ENCODE measurements at regions not wholly inside any gene's neighbourhood (a gene's known extent, or its start where the extent isn't known, plus 50 kb on each side); places are given as distances from the start of the nearest gene placed in this dataset.
A peak's percentile ranks its signal among the peaks of the same experiment; 100 is the strongest.

DNA sequence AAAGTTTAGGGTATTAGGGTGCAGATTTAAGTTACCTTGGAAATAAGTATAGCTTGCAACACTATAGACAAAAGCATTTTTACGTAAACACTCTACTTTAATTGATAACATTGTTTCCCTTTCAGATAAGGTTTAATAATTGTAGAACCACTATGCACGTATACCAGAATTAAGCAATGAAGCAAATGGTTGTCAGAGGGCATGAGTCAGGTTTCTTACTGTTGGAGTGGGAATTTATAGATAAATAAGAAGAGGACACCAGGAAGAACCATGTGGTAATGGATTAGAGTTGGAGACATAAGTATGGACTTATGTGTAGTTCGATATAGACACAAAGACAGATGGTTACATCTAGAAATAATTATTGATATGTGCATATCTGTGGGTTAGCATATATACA is 355.6 kb downstream of the ETV1 start:
- TF ChIP-seq FOXP2 (optimal IDR thresholded peaks at IDR 0.05; ENCODE audit: borderline replicate concordance, extremely low read depth, extremely low read length, insufficient read depth): no peak
- no peak for TF ChIP-seq SIN3A (IDR thresholded peaks at IDR 0.05; ENCODE audit: borderline replicate concordance, insufficient read depth, low read length)
- TF ChIP-seq TAF1 (IDR thresholded peaks at IDR 0.05; ENCODE audit: borderline replicate concordance, insufficient read depth, low read length): no peak
- no peak for TF ChIP-seq POLR2AphosphoS5 (IDR thresholded peaks at IDR 0.05; ENCODE audit: low read depth, low read length)

DNA sequence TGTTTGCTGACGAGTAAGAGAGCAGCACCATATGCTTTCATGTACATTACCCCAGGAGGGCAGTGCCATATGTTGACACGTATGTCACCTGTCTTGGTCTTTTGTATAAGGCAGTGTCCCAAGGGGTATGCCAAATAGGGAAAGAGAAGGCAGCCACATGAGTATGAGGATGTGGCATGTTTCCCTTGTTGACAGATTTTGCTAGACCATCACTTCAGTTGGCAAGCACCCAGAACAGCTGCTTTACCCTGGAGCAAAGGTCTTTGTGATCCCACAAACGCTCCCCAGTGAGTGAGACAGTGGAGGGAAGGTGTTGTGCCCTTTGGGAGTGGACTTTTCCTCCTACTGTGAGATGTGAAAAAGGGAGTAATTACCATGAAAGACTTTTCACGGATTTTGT is 350.1 kb downstream of the ETV1 start:
- TF ChIP-seq, protein P1, sequence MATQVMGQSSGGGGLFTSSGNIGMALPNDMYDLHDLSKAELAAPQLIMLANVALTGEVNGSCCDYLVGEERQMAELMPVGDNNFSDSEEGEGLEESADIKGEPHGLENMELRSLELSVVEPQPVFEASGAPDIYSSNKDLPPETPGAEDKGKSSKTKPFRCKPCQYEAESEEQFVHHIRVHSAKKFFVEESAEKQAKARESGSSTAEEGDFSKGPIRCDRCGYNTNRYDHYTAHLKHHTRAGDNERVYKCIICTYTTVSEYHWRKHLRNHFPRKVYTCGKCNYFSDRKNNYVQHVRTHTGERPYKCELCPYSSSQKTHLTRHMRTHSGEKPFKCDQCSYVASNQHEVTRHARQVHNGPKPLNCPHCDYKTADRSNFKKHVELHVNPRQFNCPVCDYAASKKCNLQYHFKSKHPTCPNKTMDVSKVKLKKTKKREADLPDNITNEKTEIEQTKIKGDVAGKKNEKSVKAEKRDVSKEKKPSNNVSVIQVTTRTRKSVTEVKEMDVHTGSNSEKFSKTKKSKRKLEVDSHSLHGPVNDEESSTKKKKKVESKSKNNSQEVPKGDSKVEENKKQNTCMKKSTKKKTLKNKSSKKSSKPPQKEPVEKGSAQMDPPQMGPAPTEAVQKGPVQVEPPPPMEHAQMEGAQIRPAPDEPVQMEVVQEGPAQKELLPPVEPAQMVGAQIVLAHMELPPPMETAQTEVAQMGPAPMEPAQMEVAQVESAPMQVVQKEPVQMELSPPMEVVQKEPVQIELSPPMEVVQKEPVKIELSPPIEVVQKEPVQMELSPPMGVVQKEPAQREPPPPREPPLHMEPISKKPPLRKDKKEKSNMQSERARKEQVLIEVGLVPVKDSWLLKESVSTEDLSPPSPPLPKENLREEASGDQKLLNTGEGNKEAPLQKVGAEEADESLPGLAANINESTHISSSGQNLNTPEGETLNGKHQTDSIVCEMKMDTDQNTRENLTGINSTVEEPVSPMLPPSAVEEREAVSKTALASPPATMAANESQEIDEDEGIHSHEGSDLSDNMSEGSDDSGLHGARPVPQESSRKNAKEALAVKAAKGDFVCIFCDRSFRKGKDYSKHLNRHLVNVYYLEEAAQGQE (IDR thresholded peaks at IDR 0.05; ENCODE audit: insufficient read depth in 1 of 2, low read depth in 2 of 2, low read length in 2 of 2): no peak
- TF ChIP-seq SIN3A (IDR thresholded peaks at IDR 0.05; ENCODE audit: borderline replicate concordance, insufficient read depth, low read length): no peak
- no peak for TF ChIP-seq POLR2AphosphoS5 (IDR thresholded peaks at IDR 0.05; ENCODE audit: low read depth, low read length)
- TF ChIP-seq FOXP2 (optimal IDR thresholded peaks at IDR 0.05; ENCODE audit: borderline replicate concordance, extremely low read depth, extremely low read length, insufficient read depth): peak; percentile 24
- TF ChIP-seq TAF1 (IDR thresholded peaks at IDR 0.05; ENCODE audit: borderline replicate concordance, insufficient read depth, low read length): no peak

DNA sequence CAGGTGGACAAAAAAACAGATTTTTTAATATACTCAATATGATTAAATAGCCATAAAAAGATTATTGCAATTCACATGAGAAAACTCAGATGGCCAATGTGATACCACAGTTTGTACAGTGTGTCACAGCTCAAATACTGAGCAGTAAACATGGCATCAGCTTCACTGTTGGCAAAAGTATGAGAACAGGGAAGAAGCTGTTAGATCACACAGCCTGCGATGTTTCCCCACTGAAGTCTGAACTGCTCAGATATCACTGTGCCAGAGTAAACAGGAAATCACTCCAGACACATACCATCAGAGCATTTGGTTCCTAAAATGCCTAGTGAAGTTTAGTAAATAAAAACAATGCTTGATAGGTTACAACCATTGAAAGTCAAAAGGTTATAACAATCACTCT is 347.8 kb downstream of the ETV1 start:
- TF ChIP-seq, protein P1 (IDR thresholded peaks at IDR 0.05; ENCODE audit: insufficient read depth in 1 of 2, low read depth in 2 of 2, low read length in 2 of 2): no peak
- TF ChIP-seq POLR2AphosphoS5 (IDR thresholded peaks at IDR 0.05; ENCODE audit: low read depth, low read length) (no peak), FOXP2 (optimal IDR thresholded peaks at IDR 0.05; ENCODE audit: borderline replicate concordance, extremely low read depth, extremely low read length, insufficient read depth) (peak; percentile 94), SIN3A (IDR thresholded peaks at IDR 0.05; ENCODE audit: borderline replicate concordance, insufficient read depth, low read length) (no peak), TAF1 (IDR thresholded peaks at IDR 0.05; ENCODE audit: borderline replicate concordance, insufficient read depth, low read length) (no peak)

DNA sequence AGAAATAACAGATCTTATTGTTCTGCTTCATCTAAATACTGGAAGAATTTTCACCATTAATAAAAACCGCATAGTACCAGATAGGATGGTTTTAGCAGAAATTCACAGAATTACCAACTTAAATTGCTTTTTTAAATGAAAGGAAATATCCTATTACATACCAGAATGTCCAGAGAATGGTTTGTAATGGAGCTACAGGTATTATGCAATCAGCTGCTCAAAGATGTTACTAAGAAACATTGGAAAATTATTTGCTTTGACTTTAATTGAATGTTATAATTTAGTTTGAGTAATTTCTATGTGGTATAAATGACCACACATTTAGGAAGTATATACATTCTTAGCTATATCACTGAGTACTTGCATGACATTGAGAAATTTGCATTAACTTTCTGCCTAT is 338.3 kb downstream of the ETV1 start:
- TF ChIP-seq, protein P1 (IDR thresholded peaks at IDR 0.05; ENCODE audit: insufficient read depth in 1 of 2, low read depth in 2 of 2, low read length in 2 of 2): no peak
- TF ChIP-seq POLR2AphosphoS5 (IDR thresholded peaks at IDR 0.05; ENCODE audit: low read depth, low read length) (no peak), TAF1 (IDR thresholded peaks at IDR 0.05; ENCODE audit: borderline replicate concordance, insufficient read depth, low read length) (no peak), FOXP2 (optimal IDR thresholded peaks at IDR 0.05; ENCODE audit: borderline replicate concordance, extremely low read depth, extremely low read length, insufficient read depth) (no peak), SIN3A (IDR thresholded peaks at IDR 0.05; ENCODE audit: borderline replicate concordance, insufficient read depth, low read length) (no peak)

DNA sequence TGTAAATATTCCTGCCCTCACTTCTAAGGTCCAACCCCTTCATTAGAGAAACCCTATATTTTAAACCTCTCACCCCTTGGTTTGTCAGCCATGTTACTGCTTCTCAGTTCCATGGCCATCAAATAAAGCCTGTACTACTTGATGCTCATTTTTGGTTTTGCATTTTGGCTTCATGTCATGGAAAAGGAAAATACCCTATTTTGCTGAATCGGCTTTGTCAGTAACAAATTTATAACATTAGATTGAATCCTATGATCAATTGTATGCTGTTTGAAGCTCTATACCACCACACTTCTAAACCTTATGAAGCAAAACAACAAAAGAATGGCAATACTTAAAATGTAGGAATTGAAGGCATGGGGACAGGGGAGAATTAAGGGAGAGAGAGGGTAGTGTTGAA is 333.1 kb downstream of the ETV1 start:
- no peak for TF ChIP-seq TAF1 (IDR thresholded peaks at IDR 0.05; ENCODE audit: borderline replicate concordance, insufficient read depth, low read length)
- no peak for TF ChIP-seq SIN3A (IDR thresholded peaks at IDR 0.05; ENCODE audit: borderline replicate concordance, insufficient read depth, low read length)
- TF ChIP-seq, protein P1 (IDR thresholded peaks at IDR 0.05; ENCODE audit: insufficient read depth in 1 of 2, low read depth in 2 of 2, low read length in 2 of 2): no peak
- no peak for TF ChIP-seq POLR2AphosphoS5 (IDR thresholded peaks at IDR 0.05; ENCODE audit: low read depth, low read length)
- TF ChIP-seq FOXP2 (optimal IDR thresholded peaks at IDR 0.05; ENCODE audit: borderline replicate concordance, extremely low read depth, extremely low read length, insufficient read depth): no peak
